Endothelial cell of umbilical vein (primary cell): ENCODE measurements at regions not wholly inside any gene's neighbourhood (a gene's known extent, or its start where the extent isn't known, plus 50 kb on each side); places are given as distances from the start of the nearest gene placed in this dataset.

Experiments
- BruUV-seq: library from RNA; stranded (reverse); fragments of 400-500 nt; replicated peaks from 2 replicates; lab custom pipeline; 2021; lab: Mats Ljungman, UMichigan
- CTCF ChIA-PET: fragments of 300-600, 350-600 bp; sonication (Branson Sonifier 250); formaldehyde crosslinking; loops from one replicate; lab custom pipeline; 2021; ENCODE audit warnings: antibody characterized with exemption, inconsistent platforms; lab: Charles Lee
- POLR2A ChIA-PET: fragments of 300-600, 350-600 bp; sonication (Branson Sonifier 250); formaldehyde crosslinking; loops from one replicate; lab custom pipeline; 2021; ENCODE audit warnings: antibody characterized with exemption, inconsistent platforms; lab: Charles Lee
- DNase-seq: peaks from one replicate; pipeline ENCODE4 v3.0.0-alpha.2; 2011; ENCODE audit warnings: low read depth, low spot score
- FAIRE-seq: peaks from 2 replicates; lab custom pipeline; 2011; peaks lifted over from hg19 to GRCh38; lab: Jason Lieb, UNC
- H2AFZ ChIP-seq: 2 replicates; pipeline ENCODE4 v1.6.0; 2012; ENCODE audit warnings: low read depth, low read length, control low read depth, inconsistent platforms
- H3K27ac ChIP-seq: 2 replicates; pipeline ENCODE4 v1.5.1; 2011; ENCODE audit warnings: low read depth, mild to moderate bottlenecking, control low read depth, low read length, moderate library complexity; ENCODE audit not compliant: insufficient read depth
- H3K27me3 ChIP-seq, 2 experiments: 2 replicates each; pipeline versions ENCODE4 v1.6.0 to v1.6.1; 2011; ENCODE audit warnings: low read length in 2 of 2, mixed read lengths in 1 of 2; ENCODE audit not compliant: control insufficient read depth in 2 of 2, insufficient read depth in 2 of 2
- H3K36me3 ChIP-seq, 2 experiments: 2 replicates in 1 of 2; 3 replicates in 1 of 2; pipeline ENCODE4 v1.5.1; 2011; ENCODE audit warnings: low read length in 2 of 2, mild to moderate bottlenecking in 1 of 2, moderate library complexity in 1 of 2; ENCODE audit not compliant: control insufficient read depth in 2 of 2, insufficient read depth in 2 of 2; ENCODE audit errors: extremely low read depth in 1 of 2
- H3K4me1 ChIP-seq: 3 replicates; pipeline ENCODE4 v1.5.1; 2011; ENCODE audit warnings: mild to moderate bottlenecking, low read length; ENCODE audit not compliant: control insufficient read depth, insufficient read depth; ENCODE audit errors: extremely low read depth
- H3K4me2 ChIP-seq: 2 replicates; pipeline ENCODE4 v1.6.1; 2011; ENCODE audit warnings: low read length, control low read depth, mixed read lengths; ENCODE audit not compliant: insufficient read depth
- H3K4me3 ChIP-seq, 3 experiments: fragments of 200-600 bp in 1 of 3; sonication (generic), shearing (Covaris generic) in 1 of 3; replicated peaks in 1 of 3; 2 replicates each; pipeline ENCODE4 v1.5.1; 2011 to 2016; ENCODE audit warnings: control low read depth in 3 of 3, low read length in 3 of 3, mild to moderate bottlenecking in 2 of 3, inconsistent platforms in 1 of 3, low read depth in 1 of 3, moderate library complexity in 1 of 3; ENCODE audit not compliant: insufficient read depth in 1 of 3
- H3K79me2 ChIP-seq: 2 replicates; pipeline ENCODE4 v1.6.0; 2012; ENCODE audit warnings: low read length, inconsistent platforms; ENCODE audit not compliant: control insufficient read depth, insufficient read depth
- H3K9ac ChIP-seq: replicated peaks from 2 replicates; pipeline ENCODE3; 2011; ENCODE audit warnings: low read length, control low read depth; ENCODE audit not compliant: insufficient read depth; ENCODE audit errors: extremely low read depth
- H3K9me1 ChIP-seq: replicated peaks from 3 replicates; pipeline ENCODE4 v1.6.0; 2011; ENCODE audit warnings: mild to moderate bottlenecking, low read length; ENCODE audit not compliant: control insufficient read depth, insufficient read depth; ENCODE audit errors: extremely low read depth
- H3K9me3 ChIP-seq: replicated peaks from 2 replicates; pipeline ENCODE4 v1.5.1; 2012; ENCODE audit warnings: low read length, inconsistent platforms; ENCODE audit not compliant: control insufficient read depth, insufficient read depth
- H4K20me1 ChIP-seq: replicated peaks from 2 replicates; pipeline ENCODE3; 2011; ENCODE audit warnings: mild to moderate bottlenecking, low read length; ENCODE audit not compliant: control insufficient read depth, insufficient read depth; ENCODE audit errors: extremely low read depth
- EZH2 ChIP-seq: IDR thresholded peaks from 2 replicates; pipeline ENCODE4 v1.6.1; 2012; ENCODE audit warnings: borderline replicate concordance, low read depth, mild to moderate bottlenecking, moderate library complexity, low read length, inconsistent platforms; ENCODE audit not compliant: severe bottlenecking
- FOS ChIP-seq: IDR thresholded peaks from 2 replicates; pipeline ENCODE4 v1.6.1; 2011; ENCODE audit warnings: mild to moderate bottlenecking, low read length, moderate library complexity, borderline replicate concordance; ENCODE audit not compliant: insufficient read depth
- GATA2 ChIP-seq: IDR thresholded peaks from 2 replicates; pipeline ENCODE4 v1.7.0; 2011; ENCODE audit warnings: low read depth, mild to moderate bottlenecking, moderate library complexity, mixed read lengths, low read length; ENCODE audit not compliant: insufficient read length, insufficient read depth
- JUN ChIP-seq: IDR thresholded peaks from 2 replicates; pipeline ENCODE4 v1.6.1; 2011; ENCODE audit warnings: borderline replicate concordance, low read depth; ENCODE audit not compliant: insufficient read length, insufficient read depth
- MYC ChIP-seq: IDR thresholded peaks from one replicate; pipeline ENCODE4 v1.6.1; 2011; ENCODE audit warnings: mild to moderate bottlenecking, low read depth, low read length
- POLR2A ChIP-seq: IDR thresholded peaks from 2 replicates; pipeline ENCODE4 v1.6.1; 2012; ENCODE audit warnings: low read depth, mild to moderate bottlenecking, control low read depth, low read length
- POLR2AphosphoS5 ChIP-seq: IDR thresholded peaks from 2 replicates; pipeline ENCODE4 v1.6.1; 2012; ENCODE audit warnings: low read depth, mild to moderate bottlenecking, control low read depth, low read length, moderate library complexity; ENCODE audit not compliant: insufficient read depth
- dilution Hi-C: fragments of 300-500 bp; cut with MboI; formaldehyde crosslinking; loops from one replicate; pipeline ENCODE4 v1.15.0; 2019; ENCODE audit warnings: low sequenced_read_pairs; ENCODE audit not compliant: extremely low pct_ligation_motif_present
- intact Hi-C: fragments of 100-400 bp; cut with micrococcal nuclease; formaldehyde crosslinking; loops from one replicate; pipeline ENCODE4 v1.10.0; 2022
- TF ChIP-seq, protein P1 (sequence below): IDR thresholded peaks from 2 replicates; pipeline ENCODE4 v1.6.1; 2011; ENCODE audit not compliant: insufficient read depth, insufficient read length
- TF ChIP-seq, protein P2 (sequence below), 2 donors: IDR thresholded peaks; 1 replicate in 1 of 2; 2 replicates in 1 of 2; pipeline ENCODE4 v1.5.1; 2011; ENCODE audit warnings: low read length in 2 of 2, mild to moderate bottlenecking in 2 of 2, moderate library complexity in 2 of 2, control low read depth in 1 of 2, inconsistent platforms in 1 of 2, low read depth in 1 of 2; ENCODE audit not compliant: insufficient read depth in 1 of 2; ENCODE audit errors: extremely low read depth in 1 of 2

DNA sequence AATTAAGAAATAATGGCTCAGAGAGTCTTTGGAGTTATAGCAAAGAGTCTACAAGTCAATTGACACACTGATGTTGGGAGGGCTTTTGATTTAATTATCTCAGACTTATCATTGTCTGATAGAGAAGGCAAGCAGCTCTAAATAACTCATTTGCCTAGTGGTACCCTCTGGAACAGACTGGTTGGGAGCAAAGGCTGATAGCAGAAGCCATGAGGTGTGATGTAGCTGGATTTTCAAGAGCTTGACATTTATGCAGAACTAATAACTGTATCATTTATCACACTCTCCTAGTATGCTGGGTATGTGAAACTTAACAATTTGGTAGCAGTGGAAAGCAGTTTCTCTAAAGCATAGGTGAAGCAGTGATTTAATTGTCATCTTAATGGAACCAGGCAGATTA lies 380.6 kb downstream of the TENT5A start:
- H4K20me1 ChIP-seq = no peaks in the 10 kb centered on the region
- no peak overlapping the region for H3K9ac ChIP-seq
- H3K9me1 ChIP-seq = no peaks in the 10 kb centered on the region
- TF ChIP-seq JUN (no peak), EZH2 (no peak), GATA2 (no peak), MYC (no peak), FOS (no peak), POLR2A (no peak), POLR2AphosphoS5 (no peak)
- TF ChIP-seq, protein P1, sequence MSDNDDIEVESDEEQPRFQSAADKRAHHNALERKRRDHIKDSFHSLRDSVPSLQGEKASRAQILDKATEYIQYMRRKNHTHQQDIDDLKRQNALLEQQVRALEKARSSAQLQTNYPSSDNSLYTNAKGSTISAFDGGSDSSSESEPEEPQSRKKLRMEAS = no peak
- TF ChIP-seq, protein P2, sequence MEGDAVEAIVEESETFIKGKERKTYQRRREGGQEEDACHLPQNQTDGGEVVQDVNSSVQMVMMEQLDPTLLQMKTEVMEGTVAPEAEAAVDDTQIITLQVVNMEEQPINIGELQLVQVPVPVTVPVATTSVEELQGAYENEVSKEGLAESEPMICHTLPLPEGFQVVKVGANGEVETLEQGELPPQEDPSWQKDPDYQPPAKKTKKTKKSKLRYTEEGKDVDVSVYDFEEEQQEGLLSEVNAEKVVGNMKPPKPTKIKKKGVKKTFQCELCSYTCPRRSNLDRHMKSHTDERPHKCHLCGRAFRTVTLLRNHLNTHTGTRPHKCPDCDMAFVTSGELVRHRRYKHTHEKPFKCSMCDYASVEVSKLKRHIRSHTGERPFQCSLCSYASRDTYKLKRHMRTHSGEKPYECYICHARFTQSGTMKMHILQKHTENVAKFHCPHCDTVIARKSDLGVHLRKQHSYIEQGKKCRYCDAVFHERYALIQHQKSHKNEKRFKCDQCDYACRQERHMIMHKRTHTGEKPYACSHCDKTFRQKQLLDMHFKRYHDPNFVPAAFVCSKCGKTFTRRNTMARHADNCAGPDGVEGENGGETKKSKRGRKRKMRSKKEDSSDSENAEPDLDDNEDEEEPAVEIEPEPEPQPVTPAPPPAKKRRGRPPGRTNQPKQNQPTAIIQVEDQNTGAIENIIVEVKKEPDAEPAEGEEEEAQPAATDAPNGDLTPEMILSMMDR (IDR thresholded peaks at IDR 0.05; ENCODE audit: extremely low read depth in 1 of 2, insufficient read depth in 1 of 2, low read depth in 1 of 2, low read length in 2 of 2) = no peak
- H2AFZ ChIP-seq = no peak overlapping the region
- ChIA-PET CTCF (no interaction called here), POLR2A (no interaction called here)
- H3K9me3 ChIP-seq = no peaks in the 10 kb centered on the region
- FAIRE-seq (no peak), DNase-seq (no peak)
- no TSS peak for BruUV-seq
- H3K36me3 ChIP-seq = no peaks in the 10 kb centered on the region
- H3K4me2 ChIP-seq = no peak overlapping the region
- no peak overlapping the region for H3K4me3 ChIP-seq
- H3K4me1 ChIP-seq = no peaks in the 10 kb centered on the region
- no peaks in the 10 kb centered on the region for H3K79me2 ChIP-seq
- H3K27ac ChIP-seq = no peak overlapping the region
- intact Hi-C loops (no loop called here), dilution Hi-C loops (no loop called here)
- H3K27me3 ChIP-seq = no peaks in the 10 kb centered on the region
